ENCODE measurements at regions not wholly inside any gene's neighbourhood (a gene's known extent, or its start where the extent isn't known, plus 50 kb on each side); places are given as distances from the start of the nearest gene placed in this dataset.

DNA sequence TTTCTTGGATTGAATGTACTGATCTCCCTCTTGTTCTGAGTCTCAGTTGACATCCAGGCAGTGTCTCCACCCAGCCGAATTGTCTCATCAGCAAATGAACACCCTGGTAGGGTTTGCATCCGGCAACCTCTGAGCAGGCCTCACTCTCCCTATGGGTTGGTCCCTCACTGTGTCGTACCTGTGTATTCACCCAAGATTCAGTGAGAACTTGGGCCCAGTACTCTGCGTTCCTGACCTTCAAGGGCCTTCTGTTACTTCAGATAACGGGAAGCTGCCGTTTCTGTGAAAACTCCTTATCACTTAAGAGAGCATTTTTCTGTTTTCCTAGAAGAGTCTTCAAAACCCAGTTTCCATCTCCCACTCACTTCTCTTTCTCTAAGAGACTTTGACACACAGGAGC, 915.6 kb downstream of the TBC1D22A start:
- TF ChIP-seq CTCF (IDR thresholded peaks at IDR 0.05) (no peak), EZH2 (IDR thresholded peaks at IDR 0.05; ENCODE audit: borderline replicate concordance, insufficient read depth, low read depth, low read length, poor library complexity, severe bottlenecking) (no peak)
